ENCODE measurements at regions not wholly inside any gene's neighbourhood (a gene's known extent, or its start where the extent isn't known, plus 50 kb on each side); places are given as distances from the start of the nearest gene placed in this dataset.

GRCh38 chr18:54734059-54734458, 94.2 kb upstream of the RAB27B start:
- Mint-ChIP-seq H3K27ac (no peak overlapping the region), H3K4me3 (no peak overlapping the region), H3K36me3 (ENCODE audit: low read depth) (no peaks in the 10 kb centered on the region), H3K9me3 (no peaks in the 10 kb centered on the region), H3K4me1 (no peaks in the 10 kb centered on the region), H3K27me3 (peaks cover 17% of the 10 kb centered on the region)
- CTCF ChIA-PET, result no interaction called here
- no peak for DNase-seq
- POLR2A ChIA-PET, result no interaction called here

- ChIA-PET POLR2A (no interaction called here), CTCF (no interaction called here)
- Mint-ChIP-seq H3K9me3 (no peaks in the 10 kb centered on the region), H3K27ac (no peak overlapping the region), H3K4me1 (no peaks in the 10 kb centered on the region), H3K27me3 (peaks cover 12% of the 10 kb centered on the region), H3K4me3 (no peak overlapping the region), H3K36me3 (ENCODE audit: low read depth) (no peaks in the 10 kb centered on the region)
- no peak for DNase-seq
Observed at GRCh38 chr18:54736981-54737380, 91.3 kb upstream of the RAB27B start.

- no peaks in the 10 kb centered on the region for H3K36me3 Mint-ChIP-seq (ENCODE audit: low read depth)
- H3K9me3 Mint-ChIP-seq, result no peaks in the 10 kb centered on the region
- ChIA-PET POLR2A (no interaction called here), CTCF (no interaction called here)
- H3K27ac Mint-ChIP-seq, result no peak overlapping the region
- H3K27me3 Mint-ChIP-seq, result peaks cover 12% of the 10 kb centered on the region
- no peak overlapping the region for H3K4me3 Mint-ChIP-seq
- no peaks in the 10 kb centered on the region for H3K4me1 Mint-ChIP-seq
- DNase-seq, result no peak
Observed at GRCh38 chr18:54737986-54738385, 90.3 kb upstream of the RAB27B start.

GRCh38 chr18:54739476-54739875, 88.8 kb upstream of the RAB27B start:
- Mint-ChIP-seq H3K27ac (no peak overlapping the region), H3K4me3 (no peak overlapping the region), H3K27me3 (peaks cover 6% of the 10 kb centered on the region), H3K9me3 (no peaks in the 10 kb centered on the region), H3K4me1 (no peaks in the 10 kb centered on the region), H3K36me3 (ENCODE audit: low read depth) (no peaks in the 10 kb centered on the region)
- DNase-seq, result no peak
- POLR2A ChIA-PET, result no interaction called here
- CTCF ChIA-PET, result no interaction called here

GRCh38 chr18:54740136-54740846, 88.0 kb upstream of the RAB27B start:
- Mint-ChIP-seq H3K36me3 (ENCODE audit: low read depth) (no peaks in the 10 kb centered on the region), H3K9me3 (no peaks in the 10 kb centered on the region), H3K4me1 (no peaks in the 10 kb centered on the region), H3K27ac (no peak overlapping the region), H3K27me3 (peaks cover 6% of the 10 kb centered on the region), H3K4me3 (no peak overlapping the region)
- CTCF ChIA-PET, result no interaction called here
- POLR2A ChIA-PET, result no interaction called here
- no peak for DNase-seq

- ChIA-PET POLR2A (no interaction called here), CTCF (no interaction called here)
- no peak overlapping the region for H3K4me3 Mint-ChIP-seq
- no peak overlapping the region for H3K27ac Mint-ChIP-seq
- no peaks in the 10 kb centered on the region for H3K9me3 Mint-ChIP-seq
- no peak for DNase-seq
- no peaks in the 10 kb centered on the region for H3K4me1 Mint-ChIP-seq
- H3K36me3 Mint-ChIP-seq (ENCODE audit: low read depth), result no peaks in the 10 kb centered on the region
- H3K27me3 Mint-ChIP-seq, result peaks cover 6% of the 10 kb centered on the region
Observed at GRCh38 chr18:54742120-54742519, 86.2 kb upstream of the RAB27B start.

GRCh38 chr18:54742659-54743604, 85.3 kb upstream of the RAB27B start:
- Mint-ChIP-seq H3K4me3 (no peak overlapping the region), H3K27ac (no peak overlapping the region)

GRCh38 chr18:54743605-54743995, 84.7 kb upstream of the RAB27B start:
- CTCF ChIA-PET, result no interaction called here
- Mint-ChIP-seq H3K9me3 (no peaks in the 10 kb centered on the region), H3K27me3 (no peaks in the 10 kb centered on the region), H3K27ac (no peak overlapping the region), H3K4me1 (no peaks in the 10 kb centered on the region), H3K36me3 (ENCODE audit: low read depth) (no peaks in the 10 kb centered on the region), H3K4me3 (no peak overlapping the region)
- DNase-seq, result no peak
- POLR2A ChIA-PET, result no interaction called here

More at GRCh38 chr18:54742659-54743604, 85.3 kb upstream of the RAB27B start:
- no peaks in the 10 kb centered on the region for H3K9me3 Mint-ChIP-seq
- no peaks in the 10 kb centered on the region for H3K36me3 Mint-ChIP-seq (ENCODE audit: low read depth)
- no peak for DNase-seq
- ChIA-PET POLR2A (no interaction called here), CTCF (no interaction called here)
- no peaks in the 10 kb centered on the region for H3K4me1 Mint-ChIP-seq
- H3K27me3 Mint-ChIP-seq, result peaks cover 4% of the 10 kb centered on the region

GRCh38 chr18:54749291-54749690, 79.0 kb upstream of the RAB27B start:
- H3K27ac Mint-ChIP-seq, result no peak overlapping the region
- DNase-seq, result no peak
- no peaks in the 10 kb centered on the region for H3K36me3 Mint-ChIP-seq (ENCODE audit: low read depth)
- CTCF ChIA-PET, result no interaction called here
- peaks cover 9% of the 10 kb centered on the region for H3K27me3 Mint-ChIP-seq
- no peak overlapping the region for H3K4me3 Mint-ChIP-seq
- POLR2A ChIA-PET, result no interaction called here
- H3K9me3 Mint-ChIP-seq, result no peaks in the 10 kb centered on the region
- no peaks in the 10 kb centered on the region for H3K4me1 Mint-ChIP-seq

GRCh38 chr18:54750350-54750749, 77.9 kb upstream of the RAB27B start:
- H3K4me1 Mint-ChIP-seq, result no peaks in the 10 kb centered on the region
- no peaks in the 10 kb centered on the region for H3K36me3 Mint-ChIP-seq (ENCODE audit: low read depth)
- CTCF ChIA-PET, result no interaction called here
- H3K27ac Mint-ChIP-seq, result no peak overlapping the region
- no peak overlapping the region for H3K4me3 Mint-ChIP-seq
- DNase-seq, result no peak
- POLR2A ChIA-PET, result no interaction called here
- peaks cover 9% of the 10 kb centered on the region for H3K27me3 Mint-ChIP-seq
- no peaks in the 10 kb centered on the region for H3K9me3 Mint-ChIP-seq

GRCh38 chr18:54752185-54752584, 76.1 kb upstream of the RAB27B start:
- H3K4me1 Mint-ChIP-seq, result no peaks in the 10 kb centered on the region
- peaks cover 9% of the 10 kb centered on the region for H3K27me3 Mint-ChIP-seq
- POLR2A ChIA-PET, result no interaction called here
- no peak overlapping the region for H3K4me3 Mint-ChIP-seq
- H3K36me3 Mint-ChIP-seq (ENCODE audit: low read depth), result no peaks in the 10 kb centered on the region
- no peaks in the 10 kb centered on the region for H3K9me3 Mint-ChIP-seq
- CTCF ChIA-PET, result no interaction called here
- no peak overlapping the region for H3K27ac Mint-ChIP-seq
- no peak for DNase-seq

- POLR2A ChIA-PET, result no interaction called here
- H3K36me3 Mint-ChIP-seq (ENCODE audit: low read depth), result no peaks in the 10 kb centered on the region
- H3K27me3 Mint-ChIP-seq, result peaks cover 11% of the 10 kb centered on the region
- DNase-seq, result no peak
- H3K27ac Mint-ChIP-seq, result no peak overlapping the region
- no peak overlapping the region for H3K4me3 Mint-ChIP-seq
- CTCF ChIA-PET, result no interaction called here
- H3K9me3 Mint-ChIP-seq, result no peaks in the 10 kb centered on the region
- no peaks in the 10 kb centered on the region for H3K4me1 Mint-ChIP-seq
Observed at GRCh38 chr18:54755456-54755855, 72.8 kb upstream of the RAB27B start.

- H3K27me3 Mint-ChIP-seq, result peaks cover 25% of the 10 kb centered on the region
- H3K4me1 Mint-ChIP-seq, result no peaks in the 10 kb centered on the region
- no peak overlapping the region for H3K27ac Mint-ChIP-seq
- no peak for DNase-seq
- no peak overlapping the region for H3K4me3 Mint-ChIP-seq
- H3K36me3 Mint-ChIP-seq (ENCODE audit: low read depth), result no peaks in the 10 kb centered on the region
- ChIA-PET POLR2A (no interaction called here), CTCF (no interaction called here)
- no peaks in the 10 kb centered on the region for H3K9me3 Mint-ChIP-seq
Observed at GRCh38 chr18:54762386-54762785, 65.9 kb upstream of the RAB27B start.

GRCh38 chr18:54764786-54765185, 63.5 kb upstream of the RAB27B start:
- Mint-ChIP-seq H3K27me3 (peaks cover 29% of the 10 kb centered on the region), H3K4me3 (no peak overlapping the region), H3K4me1 (no peaks in the 10 kb centered on the region), H3K9me3 (no peaks in the 10 kb centered on the region), H3K27ac (no peak overlapping the region), H3K36me3 (ENCODE audit: low read depth) (no peaks in the 10 kb centered on the region)
- DNase-seq, result no peak
- POLR2A ChIA-PET, result no interaction called here
- CTCF ChIA-PET, result no interaction called here
